ENCODE measurements at regions not wholly inside any gene's neighbourhood (a gene's known extent, or its start where the extent isn't known, plus 50 kb on each side); places are given as distances from the start of the nearest gene placed in this dataset.

- no peak overlapping the region for H3K4me3 ChIP-seq (replicated peaks; ENCODE audit: insufficient read depth, low read length)
- TF ChIP-seq REST (IDR thresholded peaks at IDR 0.05; ENCODE audit: insufficient replicate concordance, low read depth) (no peak), SPI1 (IDR thresholded peaks at IDR 0.05; ENCODE audit: borderline replicate concordance, low read depth) (no peak), POLR2AphosphoS5 (IDR thresholded peaks at IDR 0.05; ENCODE audit: low read depth) (no peak), CTCF (IDR thresholded peaks at IDR 0.05; ENCODE audit: insufficient read depth, low read length) (no peak), GABPA (IDR thresholded peaks at IDR 0.05; ENCODE audit: low read depth) (no peak)
- H3K27ac ChIP-seq (replicated peaks) = no peak overlapping the region
- peaks cover 2% of the 10 kb centered on the region for H3K27me3 ChIP-seq (ENCODE audit: insufficient read depth, poor library complexity, severe bottlenecking)
- no peak for DNase-seq (ENCODE audit: low read depth in 1 of 2, low spot score in 1 of 2)
These were observed 113.6 kb downstream of the RTL9 start for GRCh38 chrX:110472265-110472664.

- no peak overlapping the region for H3K27ac ChIP-seq (replicated peaks)
- TF ChIP-seq SPI1 (IDR thresholded peaks at IDR 0.05; ENCODE audit: borderline replicate concordance, low read depth) = no peak
- no peak for TF ChIP-seq POLR2AphosphoS5 (IDR thresholded peaks at IDR 0.05; ENCODE audit: low read depth)
- TF ChIP-seq CTCF (IDR thresholded peaks at IDR 0.05; ENCODE audit: insufficient read depth, low read length) = no peak
- DNase-seq (ENCODE audit: low read depth in 1 of 2, low spot score in 1 of 2) = no peak
- no peak overlapping the region for H3K4me3 ChIP-seq (replicated peaks; ENCODE audit: insufficient read depth, low read length)
- peaks cover 2% of the 10 kb centered on the region for H3K27me3 ChIP-seq (ENCODE audit: insufficient read depth, poor library complexity, severe bottlenecking)
These were observed 119.1 kb downstream of the RTL9 start for GRCh38 chrX:110477593-110478228.

GRCh38 chrX:110491846-110492620, 133.4 kb downstream of the RTL9 start:
- H3K27me3 ChIP-seq (ENCODE audit: insufficient read depth, poor library complexity, severe bottlenecking) = no peaks in the 10 kb centered on the region
- no peak overlapping the region for H3K4me3 ChIP-seq (replicated peaks; ENCODE audit: insufficient read depth, low read length)
- no peak for DNase-seq (ENCODE audit: low read depth in 1 of 2, low spot score in 1 of 2)
- TF ChIP-seq REST (IDR thresholded peaks at IDR 0.05; ENCODE audit: insufficient replicate concordance, low read depth) (no peak), SPI1 (IDR thresholded peaks at IDR 0.05; ENCODE audit: borderline replicate concordance, low read depth) (no peak)
- H3K27ac ChIP-seq (replicated peaks) = no peak overlapping the region

- TF ChIP-seq GABPA (IDR thresholded peaks at IDR 0.05; ENCODE audit: low read depth) (no peak), POLR2AphosphoS5 (IDR thresholded peaks at IDR 0.05; ENCODE audit: low read depth) (no peak), CTCF (IDR thresholded peaks at IDR 0.05; ENCODE audit: insufficient read depth, low read length) (no peak), REST (IDR thresholded peaks at IDR 0.05; ENCODE audit: insufficient replicate concordance, low read depth) (no peak), SPI1 (IDR thresholded peaks at IDR 0.05; ENCODE audit: borderline replicate concordance, low read depth) (no peak)
- H3K4me3 ChIP-seq (replicated peaks; ENCODE audit: insufficient read depth, low read length) = no peak overlapping the region
- H3K27me3 ChIP-seq (ENCODE audit: insufficient read depth, poor library complexity, severe bottlenecking) = no peaks in the 10 kb centered on the region
- H3K27ac ChIP-seq (replicated peaks) = no peak overlapping the region
- no peak for DNase-seq (ENCODE audit: low read depth in 1 of 2, low spot score in 1 of 2)
These were observed 146.3 kb downstream of the RTL9 start for GRCh38 chrX:110504947-110505346.
